ENCODE measurements at regions not wholly inside any gene's neighbourhood (a gene's known extent, or its start where the extent isn't known, plus 50 kb on each side); places are given as distances from the start of the nearest gene placed in this dataset.
"Not testable (repeated sequence)": the region's sequence is repeated elsewhere in the genome, so short reads cannot be mapped to it uniquely, and the experiment has no call there.

GRCh38 chr3:197459571-197459970, 96.2 kb downstream of the BDH1 start:
- DNase-seq (ENCODE audit: low spot score in 2 of 2); H3K9me3 ChIP-seq; H3K36me3 ChIP-seq; H3K27me3 ChIP-seq; H3K4me1 ChIP-seq; H3K4me3 ChIP-seq; H3K27ac ChIP-seq: not testable (repeated sequence)
- 64 to 68% methylated on average over 19 of the region's 19 CpGs for WGBS, 2 donors

GRCh38 chr3:197458906-197459470, 96.8 kb downstream of the BDH1 start:
- no peak for TF ChIP-seq EP300 (IDR thresholded peaks at IDR 0.05)
- TF ChIP-seq CTCF (IDR thresholded peaks at IDR 0.05): no peak
- TF ChIP-seq POLR2A (IDR thresholded peaks at IDR 0.05): no peak
- H3K36me3 ChIP-seq: no peaks in the 10 kb centered on the region
- H3K27me3 ChIP-seq: no peaks in the 10 kb centered on the region
- no peak overlapping the region for H3K4me3 ChIP-seq
- no peak for DNase-seq (ENCODE audit: low spot score in 2 of 2)
- 81 to 89% methylated on average over 10 of the region's 11 CpGs for WGBS, 2 donors
- no peak overlapping the region for H3K27ac ChIP-seq
- peaks cover 0 to 10% (median 2%) of the 10 kb centered on the region in 4 donors for H3K4me1 ChIP-seq
- no peaks in the 10 kb centered on the region for H3K9me3 ChIP-seq

GRCh38 chr3:197458179-197458707, 97.5 kb downstream of the BDH1 start:
- Histone ChIP-seq H3K27ac (no peak overlapping the region), H3K36me3 (no peaks in the 10 kb centered on the region), H3K4me3 (no peak overlapping the region), H3K9me3 (no peaks in the 10 kb centered on the region), H3K27me3 (no peaks in the 10 kb centered on the region), H3K4me1 (peaks cover 0 to 10% (median 2%) of the 10 kb centered on the region in 4 donors)
- TF ChIP-seq CTCF (IDR thresholded peaks at IDR 0.05): peak in 1 of 5 experiments; percentile 11
- no peak for TF ChIP-seq EP300 (IDR thresholded peaks at IDR 0.05)
- no peak for TF ChIP-seq POLR2A (IDR thresholded peaks at IDR 0.05)
- WGBS, 2 donors: 67% methylated on average over 10 to 11 of the region's 11 CpGs
- no peak for DNase-seq (ENCODE audit: low spot score in 2 of 2)

GRCh38 chr3:197456261-197457091, 99.3 kb downstream of the BDH1 start:
- Histone ChIP-seq H3K9me3 (no peaks in the 10 kb centered on the region), H3K4me3 (peak overlapping the region; percentile 35 to 64 (median 58)), H3K27me3 (no peaks in the 10 kb centered on the region), H3K4me1 (peaks cover 0 to 10% (median 2%) of the 10 kb centered on the region in 4 donors), H3K36me3 (no peaks in the 10 kb centered on the region), H3K27ac (peak overlapping the region; percentile 40 to 87 (median 77))
- TF ChIP-seq CTCF (IDR thresholded peaks at IDR 0.05) (no peak), POLR2A (IDR thresholded peaks at IDR 0.05) (peak in 1 of 2 donors; percentile 7), EP300 (IDR thresholded peaks at IDR 0.05) (peak in 1 of 2 donors; percentile 71)
- WGBS, 2 donors: 8 to 10% methylated on average over 37 of the region's 47 CpGs
- DNase-seq (ENCODE audit: low spot score in 2 of 2): peak; percentile 65 to 77

GRCh38 chr3:197454841-197455240, 100.9 kb downstream of the BDH1 start:
- H3K36me3 ChIP-seq; H3K27me3 ChIP-seq; H3K27ac ChIP-seq; DNase-seq (ENCODE audit: low spot score in 2 of 2); H3K4me1 ChIP-seq; H3K9me3 ChIP-seq; H3K4me3 ChIP-seq: not testable (repeated sequence)
- WGBS, 2 donors: 70 to 87% methylated on average over 2 of the region's 2 CpGs

GRCh38 chr3:197454014-197454413, 101.8 kb downstream of the BDH1 start:
- 52 to 58% methylated on average over 3 of the region's 3 CpGs for WGBS, 2 donors
- no peak for DNase-seq (ENCODE audit: low spot score in 2 of 2)
- H3K4me1 ChIP-seq: peaks cover 0 to 10% (median 2%) of the 10 kb centered on the region in 4 donors

More at GRCh38 chr3:197454014-197454413, 101.8 kb downstream of the BDH1 start:
- H3K9me3 ChIP-seq: no peaks in the 10 kb centered on the region
- H3K36me3 ChIP-seq: no peaks in the 10 kb centered on the region
- TF ChIP-seq POLR2A (IDR thresholded peaks at IDR 0.05): no peak
- no peak for TF ChIP-seq CTCF (IDR thresholded peaks at IDR 0.05)
- no peak for TF ChIP-seq EP300 (IDR thresholded peaks at IDR 0.05)
- no peak overlapping the region for H3K27ac ChIP-seq
- H3K4me3 ChIP-seq: no peak overlapping the region
- H3K27me3 ChIP-seq: no peaks in the 10 kb centered on the region
